ENCODE measurements at regions not wholly inside any gene's neighbourhood (a gene's known extent, or its start where the extent isn't known, plus 50 kb on each side); places are given as distances from the start of the nearest gene placed in this dataset.
"Not testable (repeated sequence)": the region's sequence is repeated elsewhere in the genome, so short reads cannot be mapped to it uniquely, and the experiment has no call there.

- H3K9me3 Mint-ChIP-seq; H3K4me3 Mint-ChIP-seq (ENCODE audit: low read depth); H3K4me1 Mint-ChIP-seq (ENCODE audit: low read depth); H3K27me3 Mint-ChIP-seq (ENCODE audit: low read depth); intact Hi-C loops (cut with micrococcal nuclease); H3K27ac Mint-ChIP-seq; DNase-seq (ENCODE audit: low spot score); H3K36me3 Mint-ChIP-seq (ENCODE audit: low read depth): not testable (repeated sequence)
These were observed 171.1 kb upstream of the NBPF9 start for GRCh38 chr1:149274493-149274892.

- H3K9me3 Mint-ChIP-seq; intact Hi-C loops (cut with micrococcal nuclease); H3K27ac Mint-ChIP-seq; H3K4me3 Mint-ChIP-seq (ENCODE audit: low read depth); H3K36me3 Mint-ChIP-seq (ENCODE audit: low read depth); H3K27me3 Mint-ChIP-seq (ENCODE audit: low read depth); H3K4me1 Mint-ChIP-seq (ENCODE audit: low read depth); DNase-seq (ENCODE audit: low spot score): not testable (repeated sequence)
These were observed 172.5 kb upstream of the NBPF9 start for GRCh38 chr1:149275802-149276201.

- H3K36me3 Mint-ChIP-seq (ENCODE audit: low read depth); H3K4me1 Mint-ChIP-seq (ENCODE audit: low read depth); intact Hi-C loops (cut with micrococcal nuclease); H3K4me3 Mint-ChIP-seq (ENCODE audit: low read depth); H3K27me3 Mint-ChIP-seq (ENCODE audit: low read depth); H3K9me3 Mint-ChIP-seq; H3K27ac Mint-ChIP-seq; DNase-seq (ENCODE audit: low spot score): not testable (repeated sequence)
These were observed 173.1 kb upstream of the NBPF9 start for GRCh38 chr1:149276496-149276895.

DNA sequence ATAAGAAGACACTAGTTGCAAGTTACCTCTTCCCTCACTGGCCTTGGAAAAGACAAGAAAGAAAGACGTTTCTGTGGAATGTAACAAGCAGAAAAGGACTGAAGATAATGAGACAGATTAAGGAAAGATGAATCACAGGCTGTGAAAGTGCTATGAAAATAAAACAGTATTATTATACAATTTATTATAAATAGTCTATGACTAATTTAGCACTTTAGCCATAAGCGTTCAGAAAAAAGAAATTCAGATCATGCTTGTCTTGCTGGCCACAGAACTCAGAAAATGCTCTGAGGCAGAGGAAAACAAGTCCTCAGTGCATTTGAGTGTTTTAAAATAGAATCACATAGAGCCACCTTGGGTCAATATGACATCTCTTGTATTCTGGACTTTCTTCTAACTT, 174.8 kb upstream of the NBPF9 start:
- H3K4me3 Mint-ChIP-seq (ENCODE audit: low read depth); H3K4me1 Mint-ChIP-seq (ENCODE audit: low read depth); H3K9me3 Mint-ChIP-seq; H3K27me3 Mint-ChIP-seq (ENCODE audit: low read depth); intact Hi-C loops (cut with micrococcal nuclease); DNase-seq (ENCODE audit: low spot score); H3K27ac Mint-ChIP-seq; H3K36me3 Mint-ChIP-seq (ENCODE audit: low read depth): not testable (repeated sequence)

DNA sequence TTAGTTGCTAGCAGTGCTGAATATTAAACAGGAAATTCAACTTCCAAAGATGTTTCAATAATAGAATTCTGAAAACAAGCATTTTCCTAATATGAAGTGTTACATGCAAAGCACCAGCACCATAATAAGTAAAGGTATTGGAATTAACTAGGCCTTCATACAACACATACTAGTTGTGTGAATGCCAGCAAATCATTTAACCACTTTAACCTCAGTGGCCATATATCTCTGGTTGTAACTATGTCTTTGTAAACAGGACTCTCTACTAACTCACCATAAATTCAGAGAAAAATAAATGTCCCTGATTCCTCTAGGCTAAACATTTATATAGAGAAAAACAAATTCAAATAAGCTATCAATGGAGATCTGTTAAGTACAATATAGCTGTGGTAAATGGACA, 175.7 kb upstream of the NBPF9 start:
- H3K36me3 Mint-ChIP-seq (ENCODE audit: low read depth); DNase-seq (ENCODE audit: low spot score); H3K4me3 Mint-ChIP-seq (ENCODE audit: low read depth); H3K27ac Mint-ChIP-seq; H3K27me3 Mint-ChIP-seq (ENCODE audit: low read depth); intact Hi-C loops (cut with micrococcal nuclease); H3K9me3 Mint-ChIP-seq; H3K4me1 Mint-ChIP-seq (ENCODE audit: low read depth): not testable (repeated sequence)

- DNase-seq (ENCODE audit: low spot score); H3K36me3 Mint-ChIP-seq (ENCODE audit: low read depth); intact Hi-C loops (cut with micrococcal nuclease); H3K4me1 Mint-ChIP-seq (ENCODE audit: low read depth); H3K27ac Mint-ChIP-seq; H3K9me3 Mint-ChIP-seq; H3K27me3 Mint-ChIP-seq (ENCODE audit: low read depth); H3K4me3 Mint-ChIP-seq (ENCODE audit: low read depth): not testable (repeated sequence)
These were observed 176.2 kb upstream of the NBPF9 start for GRCh38 chr1:149279512-149279911.

- H3K4me3 Mint-ChIP-seq (ENCODE audit: low read depth); intact Hi-C loops (cut with micrococcal nuclease); DNase-seq (ENCODE audit: low spot score); H3K9me3 Mint-ChIP-seq; H3K4me1 Mint-ChIP-seq (ENCODE audit: low read depth); H3K27me3 Mint-ChIP-seq (ENCODE audit: low read depth); H3K27ac Mint-ChIP-seq; H3K36me3 Mint-ChIP-seq (ENCODE audit: low read depth): not testable (repeated sequence)
These were observed 181.4 kb upstream of the NBPF9 start for GRCh38 chr1:149284773-149285172.

- H3K4me3 Mint-ChIP-seq (ENCODE audit: low read depth); H3K27ac Mint-ChIP-seq; intact Hi-C loops (cut with micrococcal nuclease); H3K4me1 Mint-ChIP-seq (ENCODE audit: low read depth); H3K9me3 Mint-ChIP-seq; H3K27me3 Mint-ChIP-seq (ENCODE audit: low read depth); DNase-seq (ENCODE audit: low spot score); H3K36me3 Mint-ChIP-seq (ENCODE audit: low read depth): not testable (repeated sequence)
These were observed 181.9 kb upstream of the NBPF9 start for GRCh38 chr1:149285205-149285604.

GRCh38 chr1:149285638-149286037, 182.3 kb upstream of the NBPF9 start:
- H3K36me3 Mint-ChIP-seq (ENCODE audit: low read depth); intact Hi-C loops (cut with micrococcal nuclease); H3K4me1 Mint-ChIP-seq (ENCODE audit: low read depth); H3K27me3 Mint-ChIP-seq (ENCODE audit: low read depth); H3K9me3 Mint-ChIP-seq; H3K27ac Mint-ChIP-seq; DNase-seq (ENCODE audit: low spot score): not testable (repeated sequence)
- peak overlapping the region; percentile 60 for H3K4me3 Mint-ChIP-seq (ENCODE audit: low read depth)

GRCh38 chr1:149288580-149288979, 185.2 kb upstream of the NBPF9 start:
- H3K9me3 Mint-ChIP-seq; DNase-seq (ENCODE audit: low spot score); H3K4me1 Mint-ChIP-seq (ENCODE audit: low read depth); H3K27me3 Mint-ChIP-seq (ENCODE audit: low read depth); H3K36me3 Mint-ChIP-seq (ENCODE audit: low read depth); H3K27ac Mint-ChIP-seq; H3K4me3 Mint-ChIP-seq (ENCODE audit: low read depth); intact Hi-C loops (cut with micrococcal nuclease): not testable (repeated sequence)

- H3K36me3 Mint-ChIP-seq (ENCODE audit: low read depth); H3K9me3 Mint-ChIP-seq; H3K27ac Mint-ChIP-seq; H3K4me1 Mint-ChIP-seq (ENCODE audit: low read depth); DNase-seq (ENCODE audit: low spot score); H3K4me3 Mint-ChIP-seq (ENCODE audit: low read depth); intact Hi-C loops (cut with micrococcal nuclease); H3K27me3 Mint-ChIP-seq (ENCODE audit: low read depth): not testable (repeated sequence)
These were observed 174.2 kb upstream of the NBPF19 start for GRCh38 chr1:149300478-149301218.

GRCh38 chr1:149301282-149301681, 173.6 kb upstream of the NBPF19 start:
- H3K4me1 Mint-ChIP-seq (ENCODE audit: low read depth); DNase-seq (ENCODE audit: low spot score); intact Hi-C loops (cut with micrococcal nuclease); H3K9me3 Mint-ChIP-seq; H3K4me3 Mint-ChIP-seq (ENCODE audit: low read depth); H3K36me3 Mint-ChIP-seq (ENCODE audit: low read depth); H3K27ac Mint-ChIP-seq; H3K27me3 Mint-ChIP-seq (ENCODE audit: low read depth): not testable (repeated sequence)

DNA sequence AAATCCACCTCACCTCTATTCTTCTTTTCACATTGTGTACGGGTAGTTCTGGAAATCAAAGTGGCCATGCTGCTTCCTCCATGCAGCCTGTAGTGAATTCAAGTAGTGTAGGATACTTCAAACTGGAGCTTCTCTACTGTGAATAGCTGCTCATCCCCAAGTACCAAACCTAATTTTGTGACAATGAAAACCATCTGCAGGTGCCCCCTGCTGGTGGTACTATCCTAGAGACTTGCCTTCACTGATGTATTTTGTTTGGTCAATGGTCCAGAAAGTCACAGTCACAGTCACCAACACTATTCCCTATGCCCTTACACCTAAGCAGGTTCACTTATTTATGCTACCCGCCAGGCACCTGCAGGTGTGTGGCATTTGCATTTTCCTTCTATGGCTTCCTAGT, 170.0 kb upstream of the NBPF19 start:
- H3K27me3 Mint-ChIP-seq (ENCODE audit: low read depth); H3K4me1 Mint-ChIP-seq (ENCODE audit: low read depth); DNase-seq (ENCODE audit: low spot score); H3K27ac Mint-ChIP-seq; H3K4me3 Mint-ChIP-seq (ENCODE audit: low read depth); H3K36me3 Mint-ChIP-seq (ENCODE audit: low read depth); H3K9me3 Mint-ChIP-seq; intact Hi-C loops (cut with micrococcal nuclease): not testable (repeated sequence)

DNA sequence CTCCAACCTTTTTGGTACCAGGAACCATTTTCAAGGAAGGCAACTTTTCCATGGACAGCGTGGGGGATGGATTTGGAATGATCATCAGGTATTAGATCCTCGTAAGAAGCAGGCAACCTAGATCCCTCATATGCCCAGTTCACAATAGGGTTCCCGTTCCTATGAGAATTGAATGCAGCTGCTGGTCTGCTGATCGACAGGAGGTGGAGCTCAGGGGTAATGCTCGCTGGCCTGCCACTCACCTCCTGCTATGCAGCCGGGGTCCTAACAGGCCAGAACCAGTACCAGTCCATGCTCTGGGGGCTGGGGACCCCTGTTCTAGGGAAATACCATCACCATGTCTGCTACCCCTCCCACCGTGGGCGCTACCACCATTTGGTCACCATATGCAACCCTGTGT, 167.2 kb upstream of the NBPF19 start:
- H3K27me3 Mint-ChIP-seq (ENCODE audit: low read depth); intact Hi-C loops (cut with micrococcal nuclease); DNase-seq (ENCODE audit: low spot score); H3K4me1 Mint-ChIP-seq (ENCODE audit: low read depth); H3K9me3 Mint-ChIP-seq; H3K27ac Mint-ChIP-seq; H3K4me3 Mint-ChIP-seq (ENCODE audit: low read depth); H3K36me3 Mint-ChIP-seq (ENCODE audit: low read depth): not testable (repeated sequence)

All from activated T-helper 2 cell treated with anti-CD3 and anti-CD28 coated beads, Interferon-gamma antibody, Interleukin-2, Interleukin-4, amounts not matched to agents 10 μg/mL and 5 μg/mL and 100 μg/mL, durations not matched to agents 14 hours and 24 hours and 36 hours (primary cell).